ENCODE measurements at regions not wholly inside any gene's neighbourhood (a gene's known extent, or its start where the extent isn't known, plus 50 kb on each side); places are given as distances from the start of the nearest gene placed in this dataset.
"Not testable (repeated sequence)": the region's sequence is repeated elsewhere in the genome, so short reads cannot be mapped to it uniquely, and the experiment has no call there.

GRCh38 chr2:176856683-176857082, 355.9 kb upstream of the HNRNPA3 start:
- no peak overlapping the region for H3K27ac Mint-ChIP-seq
- no peak for ATAC-seq
- no peak for DNase-seq
- no peaks in the 10 kb centered on the region for H3K27me3 Mint-ChIP-seq
- H3K4me3 Mint-ChIP-seq, result no peak overlapping the region
- H3K9me3 Mint-ChIP-seq, result no peaks in the 10 kb centered on the region
- H3K4me1 Mint-ChIP-seq, result peaks cover 44% of the 10 kb centered on the region
- H3K36me3 Mint-ChIP-seq (ENCODE audit: low read depth), result no peaks in the 10 kb centered on the region

DNA sequence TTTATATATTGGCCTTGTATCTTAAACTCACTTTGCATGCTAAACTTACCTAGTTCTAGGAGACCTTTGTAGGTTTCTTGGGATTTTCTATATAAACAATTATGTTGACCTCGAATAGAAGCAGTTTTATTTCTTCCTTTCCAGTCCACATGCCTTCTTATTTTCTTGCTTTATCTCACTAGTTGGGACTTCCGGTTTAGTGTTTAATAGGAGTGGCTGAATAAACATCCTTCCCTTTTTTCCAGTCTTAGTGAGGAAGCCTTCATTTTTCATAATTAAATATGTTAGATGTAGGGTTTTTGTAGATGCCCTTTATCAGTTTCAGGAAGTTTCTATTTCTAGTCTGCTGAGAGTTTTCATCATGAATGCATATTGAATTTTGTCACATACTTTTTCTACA, 347.3 kb upstream of the HNRNPA3 start:
- no peak for ATAC-seq
- Mint-ChIP-seq H3K9me3 (no peaks in the 10 kb centered on the region), H3K27ac (no peak overlapping the region), H3K36me3 (ENCODE audit: low read depth) (no peaks in the 10 kb centered on the region), H3K4me3 (no peak overlapping the region), H3K4me1 (no peaks in the 10 kb centered on the region), H3K27me3 (no peaks in the 10 kb centered on the region)
- DNase-seq, result no peak

GRCh38 chr2:176872406-176872805, 340.2 kb upstream of the HNRNPA3 start:
- no peak for DNase-seq
- Mint-ChIP-seq H3K4me1 (peaks cover 4% of the 10 kb centered on the region), H3K27ac (no peak overlapping the region), H3K9me3 (peaks cover 22% of the 10 kb centered on the region), H3K4me3 (no peak overlapping the region), H3K36me3 (ENCODE audit: low read depth) (no peaks in the 10 kb centered on the region), H3K27me3 (no peaks in the 10 kb centered on the region)
- ATAC-seq, result no peak

DNA sequence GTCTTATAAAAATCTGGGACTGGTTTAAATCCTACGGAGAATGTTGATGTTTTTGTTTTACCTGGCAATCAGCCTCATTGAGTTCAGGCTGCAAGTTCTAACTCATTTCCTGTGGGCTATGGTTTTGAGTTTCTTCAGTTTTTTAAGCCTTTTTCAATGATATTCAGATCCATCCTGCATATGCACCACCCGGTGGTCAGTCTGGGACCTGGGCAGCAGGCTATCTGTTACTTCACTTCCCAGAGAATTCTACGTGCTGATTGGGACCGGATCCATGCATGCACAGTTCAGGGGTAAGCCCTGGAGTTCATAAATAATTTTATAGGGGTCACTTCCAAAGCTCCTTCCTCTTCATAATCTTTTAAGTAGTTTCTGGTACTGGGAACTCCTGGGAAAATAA, 339.2 kb upstream of the HNRNPA3 start:
- no peak for DNase-seq
- peaks cover 22% of the 10 kb centered on the region for H3K9me3 Mint-ChIP-seq
- H3K27ac Mint-ChIP-seq, result no peak overlapping the region
- H3K36me3 Mint-ChIP-seq (ENCODE audit: low read depth), result no peaks in the 10 kb centered on the region
- peaks cover 4% of the 10 kb centered on the region for H3K4me1 Mint-ChIP-seq
- no peaks in the 10 kb centered on the region for H3K27me3 Mint-ChIP-seq
- no peak for ATAC-seq
- no peak overlapping the region for H3K4me3 Mint-ChIP-seq

DNA sequence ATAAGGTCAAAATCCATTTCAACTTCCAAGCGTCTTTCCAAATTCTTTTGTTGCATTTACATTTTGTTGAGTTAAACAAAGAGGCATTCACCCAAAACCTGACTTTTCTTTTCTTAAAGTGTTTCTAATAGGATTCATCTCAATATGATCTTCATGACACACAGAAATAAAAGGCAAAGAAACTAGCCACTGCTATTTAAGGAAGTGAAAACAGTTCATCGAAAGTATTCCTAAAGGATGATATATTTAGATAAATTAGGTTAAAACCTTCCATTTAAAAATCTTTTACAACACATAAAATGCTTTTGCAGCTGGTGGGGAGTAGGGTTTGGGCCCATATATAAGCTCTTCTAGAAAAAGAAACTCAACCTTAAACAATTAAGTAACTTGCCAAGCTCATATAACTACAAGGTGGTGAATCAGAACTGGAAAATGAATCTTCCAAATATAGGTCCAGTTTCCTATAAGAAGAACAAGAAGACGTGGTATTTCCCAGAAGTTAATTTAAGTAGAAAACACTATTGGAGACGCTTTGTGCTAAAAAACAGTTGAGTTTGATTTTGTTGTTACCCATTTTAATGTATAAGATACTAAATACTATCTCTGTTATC, 336.0 kb upstream of the HNRNPA3 start:
- H3K27me3 Mint-ChIP-seq, result no peaks in the 10 kb centered on the region
- no peak overlapping the region for H3K27ac Mint-ChIP-seq
- H3K36me3 Mint-ChIP-seq (ENCODE audit: low read depth), result no peaks in the 10 kb centered on the region

DNA sequence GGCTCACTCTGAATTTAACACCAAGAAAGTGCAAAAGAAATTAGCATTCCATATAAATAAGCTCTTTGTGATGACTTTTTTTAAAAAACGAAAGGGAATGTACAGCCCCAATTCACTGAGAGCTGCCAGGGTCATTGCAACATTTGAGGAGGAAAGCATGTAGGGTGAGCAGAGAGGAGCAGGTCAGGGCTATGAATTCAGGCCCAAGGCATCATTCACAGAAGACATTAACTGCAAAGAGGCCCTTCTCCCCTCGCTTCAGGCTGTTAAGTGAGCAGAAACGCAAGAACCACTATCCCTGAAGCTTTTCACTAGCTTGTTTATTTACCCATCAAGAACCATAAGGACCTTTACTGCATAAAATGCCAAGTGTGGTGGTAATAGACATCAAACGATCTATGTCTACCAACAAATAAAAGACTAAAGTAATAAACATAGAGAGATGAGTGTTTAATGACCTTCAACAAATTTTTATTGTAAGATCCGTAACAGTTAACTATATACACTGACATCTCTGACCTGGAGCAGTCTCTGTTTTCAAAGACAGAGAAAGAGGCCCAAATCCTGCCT, 333.1 kb upstream of the HNRNPA3 start:
- no peak for DNase-seq
- no peaks in the 10 kb centered on the region for H3K9me3 Mint-ChIP-seq
- H3K27me3 Mint-ChIP-seq, result no peaks in the 10 kb centered on the region
- H3K4me3 Mint-ChIP-seq, result no peak overlapping the region
- no peaks in the 10 kb centered on the region for H3K36me3 Mint-ChIP-seq (ENCODE audit: low read depth)
- H3K27ac Mint-ChIP-seq, result no peak overlapping the region
- ATAC-seq, result no peak
- peaks cover 4% of the 10 kb centered on the region for H3K4me1 Mint-ChIP-seq

More for the DNA sequence above, 336.0 kb upstream of the HNRNPA3 start:
- Mint-ChIP-seq H3K9me3 (peaks cover 10% of the 10 kb centered on the region), H3K4me1 (peaks cover 4% of the 10 kb centered on the region), H3K4me3 (no peak overlapping the region)
- ATAC-seq (no peak), DNase-seq (no peak)

DNA sequence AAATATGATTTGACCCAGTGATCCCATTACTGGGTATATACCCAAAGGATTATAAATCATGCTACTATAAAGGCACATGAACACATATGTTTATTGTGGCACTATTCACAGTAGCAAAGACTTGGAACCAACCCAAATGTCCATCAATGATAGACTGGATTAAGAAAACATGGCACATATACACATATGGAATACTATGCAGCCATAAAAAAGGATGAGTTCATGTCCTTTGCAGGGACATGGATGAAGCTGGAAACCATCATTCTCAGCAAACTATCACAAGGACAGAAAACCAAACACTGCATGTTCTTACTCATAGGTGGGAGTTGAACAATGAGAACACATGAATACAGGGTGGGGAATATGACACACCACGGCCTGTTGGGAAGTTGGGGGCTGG, 330.5 kb upstream of the HNRNPA3 start:
- not testable (repeated sequence) for H3K4me1 Mint-ChIP-seq; H3K36me3 Mint-ChIP-seq (ENCODE audit: low read depth); ATAC-seq; H3K27me3 Mint-ChIP-seq; H3K4me3 Mint-ChIP-seq; H3K9me3 Mint-ChIP-seq; H3K27ac Mint-ChIP-seq; DNase-seq

DNA sequence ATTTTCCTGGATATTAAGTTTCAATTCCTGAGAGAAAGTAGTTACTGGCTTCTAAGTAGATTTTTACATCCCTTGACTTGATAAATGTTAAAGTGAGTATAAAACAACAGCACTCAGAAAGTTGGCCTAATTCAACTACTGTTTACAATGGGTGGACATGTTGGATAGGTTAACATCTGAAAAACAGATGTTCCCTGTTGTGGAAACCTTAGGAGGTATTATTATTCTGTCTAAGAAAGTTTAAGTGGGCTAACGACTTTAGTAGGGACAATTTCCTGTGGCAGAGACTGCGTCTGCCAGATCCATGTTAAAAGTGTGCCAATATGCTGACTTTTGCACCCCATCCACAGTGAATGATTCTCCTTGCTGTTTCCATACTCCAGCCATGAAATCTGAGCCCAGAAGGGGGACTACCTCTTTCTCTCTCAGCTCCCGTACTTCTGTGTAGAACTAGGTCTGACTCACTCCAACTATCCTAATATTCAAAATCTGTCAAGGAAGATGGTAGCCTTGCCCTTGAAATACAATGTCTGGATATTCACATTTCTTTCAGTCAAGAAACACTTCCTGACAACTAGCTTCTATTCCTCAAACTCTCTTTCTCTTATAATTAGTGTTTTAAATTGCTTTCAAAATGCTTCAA, 327.5 kb upstream of the HNRNPA3 start:
- H3K4me1 Mint-ChIP-seq, result no peaks in the 10 kb centered on the region
- ATAC-seq (no peak), DNase-seq (no peak)
- H3K27ac Mint-ChIP-seq, result no peak overlapping the region
- H3K36me3 Mint-ChIP-seq (ENCODE audit: low read depth), result no peaks in the 10 kb centered on the region
- no peak overlapping the region for H3K4me3 Mint-ChIP-seq
- no peaks in the 10 kb centered on the region for H3K9me3 Mint-ChIP-seq
- no peaks in the 10 kb centered on the region for H3K27me3 Mint-ChIP-seq

DNA sequence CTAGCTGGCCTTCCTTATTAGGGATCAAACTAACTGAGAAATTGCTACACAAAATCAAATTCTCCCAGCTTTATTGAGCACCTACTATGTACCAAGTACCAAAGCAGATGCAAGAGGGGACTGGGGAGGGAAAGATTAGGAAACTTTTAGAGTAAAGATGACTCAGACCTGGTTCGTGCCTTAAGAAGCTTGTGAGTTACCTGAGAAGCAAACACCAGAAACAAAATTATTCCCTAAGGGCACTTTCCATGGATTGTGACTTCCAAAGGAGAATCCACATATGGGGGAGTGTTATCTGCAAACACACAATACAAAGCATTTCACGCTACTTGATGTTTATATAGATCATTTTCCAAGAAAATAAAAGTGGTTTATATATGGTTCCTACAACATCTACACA, 326.9 kb upstream of the HNRNPA3 start:
- Mint-ChIP-seq H3K27me3 (no peaks in the 10 kb centered on the region), H3K27ac (no peak overlapping the region), H3K4me1 (no peaks in the 10 kb centered on the region), H3K4me3 (no peak overlapping the region), H3K36me3 (ENCODE audit: low read depth) (no peaks in the 10 kb centered on the region), H3K9me3 (no peaks in the 10 kb centered on the region)
- ATAC-seq, result no peak
- DNase-seq, result no peak

- no peaks in the 10 kb centered on the region for H3K9me3 Mint-ChIP-seq
- H3K4me3 Mint-ChIP-seq, result no peak overlapping the region
- DNase-seq (no peak), ATAC-seq (no peak)
- H3K27ac Mint-ChIP-seq, result no peak overlapping the region
- H3K36me3 Mint-ChIP-seq (ENCODE audit: low read depth), result no peaks in the 10 kb centered on the region
- H3K4me1 Mint-ChIP-seq, result no peaks in the 10 kb centered on the region
- H3K27me3 Mint-ChIP-seq, result no peaks in the 10 kb centered on the region
These were observed 321.5 kb upstream of the HNRNPA3 start for GRCh38 chr2:176891105-176891504.

DNA sequence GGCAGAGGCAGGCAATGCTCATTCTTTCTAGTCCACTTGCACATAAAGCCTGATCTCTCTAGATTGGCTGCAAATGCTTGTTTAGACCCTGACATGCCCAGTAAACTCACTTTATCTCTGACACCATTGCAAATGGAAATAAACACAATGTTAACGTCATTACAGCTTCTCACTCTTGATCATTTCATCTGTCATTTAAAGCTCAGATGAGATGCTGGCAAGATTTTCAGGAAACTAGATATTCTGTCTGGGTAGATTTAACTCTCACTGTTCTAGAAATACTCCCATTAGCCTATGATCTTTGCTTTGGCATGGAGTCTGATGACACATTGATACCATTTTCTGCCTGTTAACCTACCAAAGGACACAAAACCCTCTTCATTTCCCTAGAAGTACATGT, 320.7 kb upstream of the HNRNPA3 start:
- no peaks in the 10 kb centered on the region for H3K9me3 Mint-ChIP-seq
- no peaks in the 10 kb centered on the region for H3K27me3 Mint-ChIP-seq
- no peak for DNase-seq
- no peak overlapping the region for H3K27ac Mint-ChIP-seq
- ATAC-seq, result no peak
- no peak overlapping the region for H3K4me3 Mint-ChIP-seq
- no peaks in the 10 kb centered on the region for H3K36me3 Mint-ChIP-seq (ENCODE audit: low read depth)
- H3K4me1 Mint-ChIP-seq, result no peaks in the 10 kb centered on the region

- Mint-ChIP-seq H3K36me3 (ENCODE audit: low read depth) (no peaks in the 10 kb centered on the region), H3K4me1 (no peaks in the 10 kb centered on the region), H3K4me3 (no peak overlapping the region), H3K9me3 (no peaks in the 10 kb centered on the region), H3K27me3 (no peaks in the 10 kb centered on the region), H3K27ac (no peak overlapping the region)
- no peak for ATAC-seq
- DNase-seq, result no peak
These were observed 319.8 kb upstream of the HNRNPA3 start for GRCh38 chr2:176892676-176893226.

GRCh38 chr2:176895158-176895557, 317.4 kb upstream of the HNRNPA3 start:
- no peak for ATAC-seq
- Mint-ChIP-seq H3K9me3 (no peaks in the 10 kb centered on the region), H3K4me1 (no peaks in the 10 kb centered on the region), H3K36me3 (ENCODE audit: low read depth) (no peaks in the 10 kb centered on the region), H3K27me3 (no peaks in the 10 kb centered on the region), H3K27ac (no peak overlapping the region), H3K4me3 (no peak overlapping the region)
- no peak for DNase-seq

GRCh38 chr2:176902454-176902853, 310.1 kb upstream of the HNRNPA3 start:
- Mint-ChIP-seq H3K4me3 (no peak overlapping the region), H3K36me3 (ENCODE audit: low read depth) (no peaks in the 10 kb centered on the region), H3K27me3 (no peaks in the 10 kb centered on the region)

DNA sequence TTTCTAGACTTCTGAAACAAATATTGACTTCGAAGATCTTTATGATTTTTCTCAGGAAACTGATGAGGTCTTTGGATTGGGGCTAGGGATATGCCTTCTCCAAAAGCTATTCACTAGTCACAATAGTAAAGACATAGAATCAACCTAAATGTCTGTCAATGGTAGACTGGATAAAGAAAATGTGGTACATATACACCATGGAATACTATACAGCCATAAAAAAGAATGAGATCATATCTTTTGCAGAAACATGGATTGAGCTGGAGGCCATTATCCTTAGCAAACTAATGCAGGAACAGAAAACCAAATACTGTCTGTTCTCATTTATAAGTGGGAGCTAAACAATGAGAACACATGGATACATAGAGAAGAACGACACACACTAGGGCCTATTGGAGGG, 308.5 kb upstream of the HNRNPA3 start:
- H3K36me3 Mint-ChIP-seq (ENCODE audit: low read depth); H3K27me3 Mint-ChIP-seq; H3K27ac Mint-ChIP-seq; H3K9me3 Mint-ChIP-seq; DNase-seq; H3K4me3 Mint-ChIP-seq; ATAC-seq; H3K4me1 Mint-ChIP-seq: not testable (repeated sequence)

More at GRCh38 chr2:176902454-176902853, 310.1 kb upstream of the HNRNPA3 start:
- ATAC-seq (no peak), DNase-seq (no peak)
- Mint-ChIP-seq H3K9me3 (no peaks in the 10 kb centered on the region), H3K4me1 (no peaks in the 10 kb centered on the region), H3K27ac (no peak overlapping the region)
